ENCODE measurements at regions not wholly inside any gene's neighbourhood (a gene's known extent, or its start where the extent isn't known, plus 50 kb on each side); places are given as distances from the start of the nearest gene placed in this dataset.

DNA sequence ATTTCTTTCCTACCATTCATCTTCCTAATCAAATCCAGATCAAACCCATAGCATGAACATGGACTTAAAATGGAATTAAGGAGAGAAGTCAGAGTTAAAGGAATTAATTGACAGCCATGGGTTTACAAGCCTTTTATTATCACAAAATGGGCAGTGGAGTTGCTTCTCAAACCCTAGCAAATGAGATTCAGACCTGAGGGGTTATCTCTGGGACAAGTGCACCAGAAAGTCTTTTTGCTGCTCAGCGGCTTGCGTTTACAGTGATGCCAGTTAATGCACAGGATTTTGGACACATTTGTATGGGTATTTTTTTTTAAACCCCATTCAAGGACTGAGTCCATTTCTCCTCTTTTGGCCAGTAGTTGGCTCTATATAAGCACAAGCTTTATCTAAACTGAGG is 503.0 kb downstream of the EFNB2 start:
- no peaks in the 10 kb centered on the region for H3K4me1 ChIP-seq (ENCODE audit: low read length)
- H3K4me3 ChIP-seq (ENCODE audit: low read length), result no peak overlapping the region
- H3K4me2 ChIP-seq (ENCODE audit: low read length), result no peak overlapping the region
- no peaks in the 10 kb centered on the region; the same call in 1 of the 2 replicates for H3K9me3 ChIP-seq (ENCODE audit: insufficient read depth, low read length)
- no peak for TF ChIP-seq EZH2phosphoT487 (IDR thresholded peaks at IDR 0.05; ENCODE audit: low read depth)
- TF ChIP-seq, protein P1, sequence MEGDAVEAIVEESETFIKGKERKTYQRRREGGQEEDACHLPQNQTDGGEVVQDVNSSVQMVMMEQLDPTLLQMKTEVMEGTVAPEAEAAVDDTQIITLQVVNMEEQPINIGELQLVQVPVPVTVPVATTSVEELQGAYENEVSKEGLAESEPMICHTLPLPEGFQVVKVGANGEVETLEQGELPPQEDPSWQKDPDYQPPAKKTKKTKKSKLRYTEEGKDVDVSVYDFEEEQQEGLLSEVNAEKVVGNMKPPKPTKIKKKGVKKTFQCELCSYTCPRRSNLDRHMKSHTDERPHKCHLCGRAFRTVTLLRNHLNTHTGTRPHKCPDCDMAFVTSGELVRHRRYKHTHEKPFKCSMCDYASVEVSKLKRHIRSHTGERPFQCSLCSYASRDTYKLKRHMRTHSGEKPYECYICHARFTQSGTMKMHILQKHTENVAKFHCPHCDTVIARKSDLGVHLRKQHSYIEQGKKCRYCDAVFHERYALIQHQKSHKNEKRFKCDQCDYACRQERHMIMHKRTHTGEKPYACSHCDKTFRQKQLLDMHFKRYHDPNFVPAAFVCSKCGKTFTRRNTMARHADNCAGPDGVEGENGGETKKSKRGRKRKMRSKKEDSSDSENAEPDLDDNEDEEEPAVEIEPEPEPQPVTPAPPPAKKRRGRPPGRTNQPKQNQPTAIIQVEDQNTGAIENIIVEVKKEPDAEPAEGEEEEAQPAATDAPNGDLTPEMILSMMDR (IDR thresholded peaks at IDR 0.05; ENCODE audit: low read depth, low read length), result no peak
- no peak overlapping the region for H3K9ac ChIP-seq (ENCODE audit: low read length)
- H3K27me3 ChIP-seq (ENCODE audit: low read depth, low read length), result no peaks in the 10 kb centered on the region
- no peak overlapping the region for H3K27ac ChIP-seq (ENCODE audit: low read length)
- H3K36me3 ChIP-seq (replicated peaks; ENCODE audit: low read depth, low read length), result no peaks in the 10 kb centered on the region
- no peaks in the 10 kb centered on the region for H3K79me2 ChIP-seq (ENCODE audit: low read length)
- H2AFZ ChIP-seq (ENCODE audit: low read depth, low read length), result no peak overlapping the region
- no peaks in the 10 kb centered on the region for H4K20me1 ChIP-seq (ENCODE audit: insufficient read depth, low read length)

DNA sequence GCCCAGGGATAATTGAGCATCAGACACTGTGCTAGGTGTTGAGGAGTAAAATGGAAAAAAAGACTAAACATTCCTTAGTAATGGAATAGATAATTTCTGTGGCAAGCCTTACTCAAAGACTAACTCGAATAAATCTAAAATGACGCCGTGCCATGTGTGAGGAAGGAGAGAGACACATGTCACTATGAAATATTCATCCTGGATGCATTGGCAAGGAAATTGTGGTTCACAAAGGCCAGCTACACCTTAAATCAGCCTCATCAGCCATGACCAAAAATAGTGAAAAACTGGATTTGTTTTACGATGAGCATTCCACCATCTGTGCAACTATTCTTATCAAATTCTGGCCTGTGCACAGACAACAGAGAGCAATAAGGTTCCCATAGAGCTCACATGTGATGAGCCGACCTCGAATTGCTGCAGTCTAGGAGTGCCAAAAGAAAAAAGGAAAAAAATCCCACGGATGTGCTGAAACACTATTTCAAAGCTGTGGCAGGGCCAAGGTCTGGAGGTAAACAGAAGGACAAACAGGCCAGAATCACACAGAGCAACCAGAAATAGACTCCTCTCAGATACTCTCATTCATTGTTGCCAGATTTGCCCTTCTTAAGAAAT is 505.7 kb downstream of the EFNB2 start:
- Histone ChIP-seq H3K79me2 (ENCODE audit: low read length) (no peaks in the 10 kb centered on the region), H3K4me1 (ENCODE audit: low read length) (no peaks in the 10 kb centered on the region), H3K36me3 (replicated peaks; ENCODE audit: low read depth, low read length) (no peaks in the 10 kb centered on the region), H3K9ac (ENCODE audit: low read length) (no peak overlapping the region), H3K27me3 (ENCODE audit: low read depth, low read length) (no peaks in the 10 kb centered on the region), H3K4me2 (ENCODE audit: low read length) (no peak overlapping the region), H4K20me1 (ENCODE audit: insufficient read depth, low read length) (no peaks in the 10 kb centered on the region), H3K27ac (ENCODE audit: low read length) (no peak overlapping the region), H2AFZ (ENCODE audit: low read depth, low read length) (no peak overlapping the region), H3K4me3 (ENCODE audit: low read length) (no peak overlapping the region), H3K9me3 (ENCODE audit: insufficient read depth, low read length) (no peaks in the 10 kb centered on the region; the same call in 1 of the 2 replicates)
- TF ChIP-seq, protein P1 (IDR thresholded peaks at IDR 0.05; ENCODE audit: low read depth, low read length), result no peak

DNA sequence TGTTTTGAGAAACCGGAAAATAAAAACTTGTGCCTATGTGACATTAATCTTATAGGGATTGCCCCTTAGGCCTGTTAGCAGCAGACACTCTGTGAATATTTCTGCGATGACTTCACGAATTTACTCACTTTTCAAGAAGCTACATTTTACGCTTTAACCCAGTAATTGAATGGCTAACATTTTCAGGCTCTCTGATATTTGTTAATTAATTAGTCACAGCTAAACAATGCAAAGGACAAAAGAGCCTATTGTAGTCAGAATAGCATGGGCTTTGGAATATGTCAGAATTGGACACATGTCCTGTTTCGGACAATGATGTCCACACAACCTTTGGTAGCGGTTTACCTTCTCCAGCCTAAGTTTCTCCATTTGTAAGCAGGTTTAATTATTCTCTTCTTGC is 506.6 kb downstream of the EFNB2 start:
- Histone ChIP-seq H4K20me1 (ENCODE audit: insufficient read depth, low read length) (no peaks in the 10 kb centered on the region), H3K9ac (ENCODE audit: low read length) (no peak overlapping the region), H3K4me3 (ENCODE audit: low read length) (no peak overlapping the region), H3K4me2 (ENCODE audit: low read length) (no peak overlapping the region), H3K36me3 (replicated peaks; ENCODE audit: low read depth, low read length) (no peaks in the 10 kb centered on the region), H3K27me3 (ENCODE audit: low read depth, low read length) (no peaks in the 10 kb centered on the region), H3K4me1 (ENCODE audit: low read length) (no peaks in the 10 kb centered on the region), H3K9me3 (ENCODE audit: insufficient read depth, low read length) (no peaks in the 10 kb centered on the region; the same call in 1 of the 2 replicates), H2AFZ (ENCODE audit: low read depth, low read length) (no peak overlapping the region), H3K27ac (ENCODE audit: low read length) (no peak overlapping the region), H3K79me2 (ENCODE audit: low read length) (no peaks in the 10 kb centered on the region)
- TF ChIP-seq, protein P1 (IDR thresholded peaks at IDR 0.05; ENCODE audit: low read depth, low read length), result no peak
- no peak for TF ChIP-seq EZH2phosphoT487 (IDR thresholded peaks at IDR 0.05; ENCODE audit: low read depth)

DNA sequence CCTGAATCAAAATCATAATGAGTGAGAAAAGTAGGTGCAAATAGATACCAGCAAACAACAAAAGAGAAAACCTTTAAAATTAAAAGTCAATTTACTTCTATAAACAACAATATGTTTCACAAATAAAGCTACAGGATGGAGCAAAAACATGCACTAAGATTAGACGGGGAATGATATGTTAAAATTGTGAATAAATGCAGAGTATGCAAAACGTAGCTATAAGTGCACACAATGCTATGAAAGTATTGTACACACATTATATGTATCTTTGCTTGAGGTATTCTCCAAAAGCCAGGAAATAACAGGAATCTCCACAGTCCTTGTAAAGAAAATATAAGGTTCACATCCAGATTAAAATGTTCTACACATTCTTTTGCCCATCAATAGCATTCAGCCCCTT is 523.9 kb downstream of the EFNB2 start:
- Histone ChIP-seq H3K9ac (ENCODE audit: low read length) (no peak overlapping the region), H2AFZ (ENCODE audit: low read depth, low read length) (no peak overlapping the region), H3K27me3 (ENCODE audit: low read depth, low read length) (no peaks in the 10 kb centered on the region), H3K4me2 (ENCODE audit: low read length) (no peak overlapping the region), H3K36me3 (replicated peaks; ENCODE audit: low read depth, low read length) (no peaks in the 10 kb centered on the region), H4K20me1 (ENCODE audit: insufficient read depth, low read length) (no peaks in the 10 kb centered on the region), H3K4me1 (ENCODE audit: low read length) (no peaks in the 10 kb centered on the region), H3K4me3 (ENCODE audit: low read length) (no peak overlapping the region), H3K27ac (ENCODE audit: low read length) (no peak overlapping the region), H3K79me2 (ENCODE audit: low read length) (no peaks in the 10 kb centered on the region), H3K9me3 (ENCODE audit: insufficient read depth, low read length) (no peaks in the 10 kb centered on the region)
- TF ChIP-seq, protein P1 (IDR thresholded peaks at IDR 0.05; ENCODE audit: low read depth, low read length), result no peak
- TF ChIP-seq EZH2phosphoT487 (IDR thresholded peaks at IDR 0.05; ENCODE audit: low read depth), result no peak

All from OCI-LY3 (cell line).